Stimulated activated naive CD8-positive, alpha-beta T cell treated with anti-CD3 and anti-CD28 coated beads, Interleukin-15, Interleukin-2, amounts not matched to agents 100 ng/mL and 50 ng/mL, for 24 hours (primary cell): ENCODE measurements at regions not wholly inside any gene's neighbourhood (a gene's known extent, or its start where the extent isn't known, plus 50 kb on each side); places are given as distances from the start of the nearest gene placed in this dataset.
"Not testable (repeated sequence)": the region's sequence is repeated elsewhere in the genome, so short reads cannot be mapped to it uniquely, and the experiment has no call there.

Source experiments
- H3K27ac Mint-ChIP-seq: one replicate; pipeline ENCODE4 v1.8.0; 2021; ENCODE audit warnings: mild to moderate bottlenecking, mixed read lengths
- H3K27me3 Mint-ChIP-seq: one replicate; pipeline ENCODE4 v1.8.0; 2021; ENCODE audit warnings: mixed read lengths
- H3K36me3 Mint-ChIP-seq: one replicate; pipeline ENCODE4 v1.8.0; 2021; ENCODE audit warnings: low read depth, mixed read lengths
- H3K4me1 Mint-ChIP-seq: one replicate; pipeline ENCODE4 v1.8.0; 2021; ENCODE audit warnings: low read depth, mixed read lengths
- H3K4me3 Mint-ChIP-seq: one replicate; pipeline ENCODE4 v1.8.0; 2021; ENCODE audit warnings: mild to moderate bottlenecking, mixed read lengths
- H3K9me3 Mint-ChIP-seq: one replicate; pipeline ENCODE4 v1.8.0; 2021; ENCODE audit warnings: mixed read lengths

DNA sequence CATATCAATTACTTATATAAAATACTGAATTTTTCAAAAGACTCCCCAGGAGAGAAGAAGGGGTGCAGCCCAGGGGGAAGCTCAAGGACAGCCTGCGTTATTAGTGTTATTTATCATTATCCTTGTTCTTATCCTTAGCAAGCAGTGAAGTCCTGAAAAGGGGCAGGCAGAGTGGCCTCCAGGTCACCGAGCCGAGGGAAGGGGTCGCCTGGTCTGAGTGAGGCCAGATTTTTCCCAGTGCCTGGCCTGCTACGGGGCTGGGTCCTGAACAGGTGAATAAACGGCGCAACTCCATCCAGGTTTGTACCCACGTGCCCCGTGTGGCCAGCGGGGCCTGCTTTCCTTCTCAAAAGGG is 123.7 kb downstream of the BRD1 start:
- peaks cover 27% of the 10 kb centered on the region for H3K27me3 Mint-ChIP-seq
- peaks cover 8% of the 10 kb centered on the region for H3K4me1 Mint-ChIP-seq
- H3K4me3 Mint-ChIP-seq: no peak overlapping the region
- no peak overlapping the region for H3K27ac Mint-ChIP-seq
- peaks cover 5% of the 10 kb centered on the region for H3K9me3 Mint-ChIP-seq
- no peaks in the 10 kb centered on the region for H3K36me3 Mint-ChIP-seq

DNA sequence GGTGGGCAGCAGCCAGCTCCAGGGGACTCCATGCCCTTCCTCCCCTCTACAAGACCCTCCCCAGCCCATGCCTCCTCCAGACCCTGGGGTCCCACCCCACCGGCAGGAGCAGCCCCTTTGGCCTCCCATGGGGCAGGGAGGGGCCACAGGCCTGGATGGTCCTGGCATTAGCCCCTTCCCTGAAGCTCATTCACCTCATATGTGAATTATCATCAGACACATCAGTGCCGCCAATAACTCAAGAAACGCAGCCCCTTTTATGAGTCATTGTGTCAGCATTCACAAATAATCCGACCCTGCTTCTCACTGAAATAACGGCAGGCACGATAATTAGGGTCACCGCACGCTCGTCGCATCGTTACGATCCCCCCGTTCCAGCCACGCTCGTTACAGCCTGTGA is 124.2 kb downstream of the BRD1 start:
- H3K27ac Mint-ChIP-seq: no peak overlapping the region
- H3K36me3 Mint-ChIP-seq: no peaks in the 10 kb centered on the region
- H3K4me1 Mint-ChIP-seq: peaks cover 8% of the 10 kb centered on the region
- H3K4me3 Mint-ChIP-seq: no peak overlapping the region
- peaks cover 5% of the 10 kb centered on the region for H3K9me3 Mint-ChIP-seq
- peaks cover 27% of the 10 kb centered on the region for H3K27me3 Mint-ChIP-seq

DNA sequence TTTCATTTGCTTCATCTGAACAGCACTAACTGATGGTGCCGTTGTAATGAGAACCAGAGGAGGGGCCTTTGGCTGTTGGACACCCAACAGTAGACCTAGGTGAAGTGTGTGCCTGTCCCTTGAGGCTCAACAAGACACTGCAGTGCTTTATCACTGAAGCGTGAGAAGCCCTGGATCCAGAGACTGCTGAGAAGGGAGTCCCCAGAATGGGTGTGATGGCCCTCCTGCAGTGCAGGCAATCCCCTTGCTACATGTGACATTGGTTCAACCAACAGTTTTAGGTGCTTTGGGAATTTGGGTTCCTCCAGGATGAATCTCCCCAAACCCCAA is 125.6 kb downstream of the BRD1 start:
- H3K27me3 Mint-ChIP-seq: peaks cover 20% of the 10 kb centered on the region
- H3K4me1 Mint-ChIP-seq: peaks cover 8% of the 10 kb centered on the region
- peaks cover 18% of the 10 kb centered on the region for H3K9me3 Mint-ChIP-seq
- H3K4me3 Mint-ChIP-seq: no peak overlapping the region
- no peaks in the 10 kb centered on the region for H3K36me3 Mint-ChIP-seq
- no peak overlapping the region for H3K27ac Mint-ChIP-seq

DNA sequence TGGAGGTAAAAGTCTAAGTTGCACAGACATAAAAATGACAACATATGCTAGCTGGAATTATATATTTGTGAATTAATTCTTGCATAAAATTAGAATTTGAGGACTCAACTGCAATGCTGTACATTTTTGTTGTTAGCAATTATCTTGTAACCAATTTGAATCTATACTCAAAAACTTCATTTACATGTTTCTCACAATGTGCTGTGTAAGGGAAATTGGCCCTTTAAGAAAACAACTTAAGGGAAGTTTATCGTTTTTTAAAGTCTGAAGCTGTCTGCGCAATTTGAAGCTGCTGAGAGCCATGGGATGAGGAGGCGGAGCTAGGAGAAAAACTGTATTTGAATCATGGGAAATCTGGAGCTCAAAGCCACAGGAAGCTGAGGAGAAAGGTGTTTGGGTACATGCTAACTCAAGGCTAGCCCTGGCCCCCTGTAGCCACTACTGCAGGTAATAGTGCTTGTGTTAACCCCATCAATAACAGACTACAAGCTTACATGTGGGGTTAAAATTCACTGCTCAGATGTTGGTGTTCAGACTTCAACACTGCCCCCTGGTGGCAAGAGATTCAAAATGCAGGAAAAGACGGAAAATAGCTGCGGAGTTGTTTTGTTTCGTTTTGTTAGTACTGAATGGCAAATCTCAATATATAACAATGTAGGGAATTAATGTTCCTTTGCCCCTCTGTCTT is 126.1 kb downstream of the BRD1 start:
- Mint-ChIP-seq H3K27ac (no peak overlapping the region), H3K9me3 (peaks cover 20% of the 10 kb centered on the region), H3K4me3 (no peak overlapping the region), H3K36me3 (no peaks in the 10 kb centered on the region), H3K27me3 (peaks cover 17% of the 10 kb centered on the region), H3K4me1 (peaks cover 8% of the 10 kb centered on the region)

GRCh38 chr22:49699928-49700498 is 127.7 kb downstream of the BRD1 start:
- no peaks in the 10 kb centered on the region for H3K36me3 Mint-ChIP-seq

DNA sequence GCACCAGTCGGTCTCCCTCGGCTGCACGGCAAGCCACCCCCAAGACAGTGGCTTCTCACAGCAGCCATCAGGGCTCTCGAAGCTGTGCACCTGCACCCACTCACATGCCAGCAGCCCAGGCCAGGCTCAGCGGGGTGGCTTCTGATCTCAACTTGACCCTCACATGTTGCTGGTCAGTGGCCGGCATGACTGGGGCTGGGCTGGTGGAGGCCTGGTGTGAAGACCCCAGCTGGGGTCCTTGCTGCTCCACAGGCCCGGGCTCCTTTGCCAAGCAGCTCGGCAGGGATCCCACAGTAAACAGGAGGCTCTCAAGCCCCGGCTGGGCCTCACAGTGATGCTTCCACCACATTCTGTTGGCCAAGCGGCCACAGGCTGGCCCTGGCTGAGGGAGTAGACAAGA is 128.2 kb downstream of the BRD1 start:
- H3K27me3 Mint-ChIP-seq: peaks cover 9% of the 10 kb centered on the region
- H3K9me3 Mint-ChIP-seq: peaks cover 20% of the 10 kb centered on the region
- no peaks in the 10 kb centered on the region for H3K4me1 Mint-ChIP-seq
- H3K36me3 Mint-ChIP-seq: no peaks in the 10 kb centered on the region
- H3K27ac Mint-ChIP-seq: no peak overlapping the region
- H3K4me3 Mint-ChIP-seq: no peak overlapping the region

More at GRCh38 chr22:49699928-49700498, 127.7 kb downstream of the BRD1 start:
- H3K9me3 Mint-ChIP-seq: peaks cover 20% of the 10 kb centered on the region
- no peaks in the 10 kb centered on the region for H3K4me1 Mint-ChIP-seq
- no peak overlapping the region for H3K27ac Mint-ChIP-seq
- H3K27me3 Mint-ChIP-seq: peaks cover 9% of the 10 kb centered on the region
- H3K4me3 Mint-ChIP-seq: no peak overlapping the region

GRCh38 chr22:49698616-49699015 is 129.1 kb downstream of the BRD1 start:
- H3K4me3 Mint-ChIP-seq, H3K4me1 Mint-ChIP-seq, H3K27me3 Mint-ChIP-seq, H3K27ac Mint-ChIP-seq, H3K36me3 Mint-ChIP-seq: not testable (repeated sequence)
- H3K9me3 Mint-ChIP-seq: peaks cover 20% of the 10 kb centered on the region

GRCh38 chr22:49697047-49697446 is 130.6 kb downstream of the BRD1 start:
- Mint-ChIP-seq H3K4me1 (no peaks in the 10 kb centered on the region), H3K27ac (no peak overlapping the region), H3K36me3 (no peaks in the 10 kb centered on the region), H3K9me3 (peaks cover 20% of the 10 kb centered on the region), H3K27me3 (no peaks in the 10 kb centered on the region), H3K4me3 (no peak overlapping the region)

GRCh38 chr22:49694462-49695260 is 133.0 kb downstream of the BRD1 start:
- H3K9me3 Mint-ChIP-seq: peaks cover 14% of the 10 kb centered on the region
- H3K27ac Mint-ChIP-seq: no peak overlapping the region
- H3K36me3 Mint-ChIP-seq: no peaks in the 10 kb centered on the region
- H3K27me3 Mint-ChIP-seq: no peaks in the 10 kb centered on the region
- H3K4me3 Mint-ChIP-seq: no peak overlapping the region
- no peaks in the 10 kb centered on the region for H3K4me1 Mint-ChIP-seq

DNA sequence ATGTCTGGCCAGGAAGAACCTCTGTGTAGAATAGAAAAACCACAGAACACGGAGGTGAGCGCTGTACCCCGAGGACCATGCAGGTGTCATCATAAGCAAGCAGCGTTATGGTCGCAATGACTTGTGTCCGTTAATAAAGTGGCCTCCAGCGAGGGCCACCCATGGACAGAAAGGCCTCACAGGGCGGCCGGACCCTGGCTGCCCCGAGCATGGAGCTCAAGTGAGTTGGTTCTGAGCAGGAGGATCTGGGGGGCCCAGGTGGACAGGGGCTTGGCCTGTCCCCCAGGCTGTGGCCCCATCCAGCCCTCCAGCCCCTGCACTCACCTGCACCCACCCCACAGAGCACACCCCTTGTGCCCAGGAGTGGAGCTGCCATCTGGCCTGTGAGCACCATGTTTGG is 133.8 kb downstream of the BRD1 start:
- H3K4me3 Mint-ChIP-seq: no peak overlapping the region
- H3K36me3 Mint-ChIP-seq: no peaks in the 10 kb centered on the region
- no peak overlapping the region for H3K27ac Mint-ChIP-seq
- H3K9me3 Mint-ChIP-seq: peaks cover 14% of the 10 kb centered on the region
- no peaks in the 10 kb centered on the region for H3K4me1 Mint-ChIP-seq
- no peaks in the 10 kb centered on the region for H3K27me3 Mint-ChIP-seq

- Mint-ChIP-seq H3K4me1 (no peaks in the 10 kb centered on the region), H3K36me3 (no peaks in the 10 kb centered on the region), H3K9me3 (peaks cover 14% of the 10 kb centered on the region), H3K4me3 (no peak overlapping the region), H3K27ac (peak overlapping the region; percentile 8), H3K27me3 (no peaks in the 10 kb centered on the region)
Observed at GRCh38 chr22:49693416-49693815, 134.3 kb downstream of the BRD1 start.

DNA sequence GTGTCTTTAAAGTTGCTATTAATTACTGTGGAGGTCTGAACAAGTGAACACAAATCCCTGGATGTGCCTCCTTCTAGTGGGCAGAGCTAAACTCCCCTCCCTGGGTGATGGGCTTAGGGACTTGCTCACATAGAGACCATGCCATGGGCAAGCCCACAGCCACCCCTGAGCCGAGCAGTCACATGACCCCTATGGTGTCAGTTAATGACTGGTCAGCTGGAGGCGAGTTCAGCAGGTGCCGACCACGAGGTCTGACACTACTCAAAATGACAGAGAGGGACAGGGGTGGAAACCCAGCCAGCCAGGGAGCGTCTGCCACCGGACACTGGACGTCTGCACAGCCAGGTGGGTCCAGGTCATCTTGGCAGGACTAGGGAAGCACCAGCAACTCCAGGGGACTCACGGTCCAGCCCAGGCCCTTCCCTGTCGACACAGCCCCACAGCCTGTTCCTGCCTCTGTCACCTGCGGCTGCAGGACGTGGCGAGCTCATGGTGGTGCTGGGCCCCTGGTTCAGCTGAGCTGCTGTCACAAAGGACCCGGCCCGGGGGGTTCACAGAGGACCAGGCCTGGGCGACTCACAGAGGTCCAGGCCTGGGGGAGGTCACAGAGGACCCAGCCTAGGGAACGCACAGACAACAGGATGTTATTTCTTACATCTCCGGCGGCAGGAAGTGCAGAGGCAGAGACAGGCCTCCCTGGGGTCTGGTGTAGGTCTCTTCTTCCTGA is 135.0 kb downstream of the BRD1 start:
- Mint-ChIP-seq H3K27ac (peak overlapping the region; percentile 39), H3K4me3 (no peak overlapping the region), H3K4me1 (no peaks in the 10 kb centered on the region), H3K9me3 (peaks cover 8% of the 10 kb centered on the region), H3K36me3 (no peaks in the 10 kb centered on the region), H3K27me3 (no peaks in the 10 kb centered on the region)

DNA sequence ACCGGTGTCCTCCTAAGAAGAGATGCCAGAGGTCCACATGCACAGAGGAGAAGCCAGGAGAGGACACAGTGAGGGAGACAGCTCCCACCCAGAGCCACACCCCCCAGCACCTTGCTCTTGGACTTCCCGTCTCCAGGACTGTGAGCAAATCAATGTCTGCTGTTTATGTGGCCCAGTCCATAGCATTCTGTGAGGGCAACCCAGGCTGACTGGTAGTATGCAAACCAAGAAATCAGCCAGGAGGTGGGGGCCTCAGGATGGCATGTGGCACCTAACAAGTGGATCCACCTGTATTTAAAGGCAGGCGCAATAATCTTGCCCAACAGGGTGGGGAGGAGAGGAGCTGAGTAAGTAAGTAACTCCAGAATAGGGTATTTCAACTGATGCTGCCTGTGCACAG is 136.4 kb downstream of the BRD1 start:
- no peaks in the 10 kb centered on the region for H3K36me3 Mint-ChIP-seq
- H3K9me3 Mint-ChIP-seq: no peaks in the 10 kb centered on the region
- H3K27me3 Mint-ChIP-seq: no peaks in the 10 kb centered on the region
- H3K4me1 Mint-ChIP-seq: no peaks in the 10 kb centered on the region
- H3K4me3 Mint-ChIP-seq: no peak overlapping the region
- H3K27ac Mint-ChIP-seq: no peak overlapping the region

DNA sequence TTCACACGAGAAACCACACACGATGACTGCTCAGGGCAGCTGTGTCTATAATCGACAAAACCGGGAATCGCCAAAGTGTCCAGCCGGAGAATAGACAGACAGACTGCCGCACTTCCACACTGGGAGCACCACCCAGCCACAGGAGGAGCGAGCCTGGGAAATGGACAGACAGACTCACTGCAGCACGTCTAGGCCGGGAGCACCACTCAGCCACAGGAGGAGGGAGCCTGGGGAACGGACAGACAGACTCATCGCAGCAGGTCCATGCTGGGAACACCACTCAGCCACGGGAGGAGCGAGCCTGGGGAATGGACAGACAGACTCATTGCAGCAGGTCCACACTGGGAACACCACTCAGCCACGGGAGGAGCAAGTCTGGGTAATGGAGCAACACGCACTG is 137.2 kb downstream of the BRD1 start:
- Mint-ChIP-seq H3K27ac (no peak overlapping the region), H3K27me3 (no peaks in the 10 kb centered on the region), H3K4me1 (no peaks in the 10 kb centered on the region)

DNA sequence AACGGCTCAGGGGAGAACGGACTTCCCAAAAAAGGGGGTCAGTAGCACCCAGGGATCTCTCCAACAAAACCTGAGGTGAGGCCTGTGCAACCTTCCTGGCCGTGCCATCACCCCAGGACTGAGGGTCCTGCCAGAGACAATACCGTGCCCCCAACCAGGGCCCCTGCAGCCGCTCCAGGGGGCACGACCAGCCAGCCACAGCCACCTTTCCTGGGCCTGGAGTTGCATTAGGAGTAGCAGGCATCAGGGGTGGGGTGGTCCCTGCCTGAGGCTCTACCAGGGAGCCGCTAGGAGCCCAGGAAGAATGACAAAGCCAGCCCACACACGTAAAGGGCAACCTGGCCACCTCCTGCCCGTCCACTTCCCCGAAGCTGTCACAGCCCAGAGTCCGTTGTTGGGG is 137.8 kb downstream of the BRD1 start:
- no peak overlapping the region for H3K27ac Mint-ChIP-seq
- no peak overlapping the region for H3K4me3 Mint-ChIP-seq
- H3K36me3 Mint-ChIP-seq: no peaks in the 10 kb centered on the region
- H3K4me1 Mint-ChIP-seq: no peaks in the 10 kb centered on the region
- no peaks in the 10 kb centered on the region for H3K27me3 Mint-ChIP-seq
- H3K9me3 Mint-ChIP-seq: no peaks in the 10 kb centered on the region

More for the DNA sequence above, 137.2 kb downstream of the BRD1 start:
- no peaks in the 10 kb centered on the region for H3K9me3 Mint-ChIP-seq
- H3K36me3 Mint-ChIP-seq: no peaks in the 10 kb centered on the region
- no peak overlapping the region for H3K4me3 Mint-ChIP-seq
